A549 (cell line): ENCODE measurements at regions not wholly inside any gene's neighbourhood (a gene's known extent, or its start where the extent isn't known, plus 50 kb on each side); places are given as distances from the start of the nearest gene placed in this dataset.
A peak's percentile ranks its signal among the peaks of the same experiment; 100 is the strongest.

Experiments
- ATAC-seq, 2 experiments: fragments of 200-7000 bp in 1 of 2; fragments of >200 bp in 1 of 2; cut with Nextera tagmentation in 1 of 2; cut with Tn5 transposase in 1 of 2; 3 replicates each; pipeline versions ENCODE4 v1.8.0 to v1.9.1; 2018 to 2020; ENCODE audit warnings: mild to moderate bottlenecking in 1 of 2, moderate library complexity in 1 of 2
- CTCF ChIA-PET: fragments of 300-600 bp; sonication (Branson Sonifier 250); formaldehyde crosslinking; extraction: SDS; loops from one replicate; lab custom pipeline; 2021; ENCODE audit warnings: antibody characterized with exemption, inconsistent platforms; lab: Yijun Ruan, JAX
- POLR2A ChIA-PET: fragments of 350-600 bp; formaldehyde crosslinking; extraction: SDS; loops from one replicate; lab custom pipeline; 2021; ENCODE audit warnings: antibody characterized with exemption, inconsistent platforms; lab: Yijun Ruan, JAX
- DNase-seq, 2 experiments: peaks; one replicate each; pipeline versions ENCODE4 v3.0.0 to v3.0.0-alpha.2; 2011 to 2016; ENCODE audit warnings: low read depth in 1 of 2, low spot score in 1 of 2
- FAIRE-seq: peaks from 2 replicates; lab custom pipeline; 2011; peaks lifted over from hg19 to GRCh38; lab: Jason Lieb, UNC
- H3K27ac ChIP-seq, 2 experiments: fragments of >200 bp; sonication (Bioruptor Twin); formaldehyde crosslinking; 3 replicates each; pipeline ENCODE4 v1.5.1; 2016 to 2017
- H3K4me1 ChIP-seq: fragments of >200 bp; sonication (Bioruptor Twin); formaldehyde crosslinking; 3 replicates; pipeline ENCODE4 v1.6.1; 2016
- H3K4me2 ChIP-seq: fragments of >200 bp; sonication (Bioruptor Twin); formaldehyde crosslinking; 3 replicates; pipeline ENCODE4 v1.6.1; 2016
- H3K4me3 ChIP-seq: fragments of >200 bp; sonication (Bioruptor Twin); formaldehyde crosslinking; 3 replicates; pipeline ENCODE4 v1.5.1; 2016
- H3K9me3 ChIP-seq: fragments of >200 bp; sonication (Bioruptor Twin); formaldehyde crosslinking; 3 replicates; pipeline ENCODE4 v1.6.1; 2016
- BCL3 ChIP-seq: fragments of >200 bp; sonication (Bioruptor Twin); formaldehyde crosslinking; IDR thresholded peaks from 3 replicates; pipeline ENCODE4 v1.6.1; 2016
- CBX2 ChIP-seq: fragments of 200-600 bp; sonication (generic); IDR thresholded peaks from 2 replicates; pipeline ENCODE4 v1.6.1; 2016; ENCODE audit warnings: low read depth, mild to moderate bottlenecking, borderline replicate concordance
- CEBPB ChIP-seq, 2 experiments: fragments of >200 bp in 1 of 2; sonication (Bioruptor Twin) in 1 of 2; formaldehyde crosslinking in 1 of 2; IDR thresholded peaks; 2 replicates each; pipeline ENCODE4 v1.6.1; 2012 to 2016
- CTCF ChIP-seq: fragments of >200 bp; sonication (Bioruptor Twin); formaldehyde crosslinking; IDR thresholded peaks from 3 replicates; pipeline ENCODE4 v1.5.1; 2016
- EP300 ChIP-seq, 2 experiments: fragments of >200 bp; sonication (Bioruptor Twin); formaldehyde crosslinking; IDR thresholded peaks; 2 replicates in 1 of 2; 3 replicates in 1 of 2; pipeline ENCODE4 v1.6.1; 2016 to 2017
- FOSL2 ChIP-seq, 2 experiments: fragments of 450-650 bp in 1 of 2; fragments of >200 bp in 1 of 2; sonication (Bioruptor Twin) in 1 of 2; formaldehyde crosslinking; IDR thresholded peaks; 2 replicates each; pipeline versions ENCODE4 v1.5.0 to v1.6.1; 2016 to 2020; ENCODE audit warnings: mild to moderate bottlenecking in 1 of 2, moderate library complexity in 1 of 2
- GATA3 ChIP-seq: IDR thresholded peaks from 2 replicates; pipeline ENCODE4 v1.6.1; 2012; ENCODE audit warnings: borderline replicate concordance
- HEYL ChIP-seq: fragments of 250-450 bp; sonication (Bioruptor Pico); IDR thresholded peaks from 2 replicates; pipeline ENCODE4 v1.8.0; 2021; ENCODE audit warnings: mild to moderate bottlenecking, moderate library complexity
- MAX ChIP-seq: IDR thresholded peaks from 2 replicates; pipeline ENCODE4 v1.6.1; 2012
- NFE2L2 ChIP-seq: fragments of 150-350 bp; conservative IDR thresholded peaks from 2 replicates; pipeline ENCODE4 v1.6.1; 2014; ENCODE audit warnings: low read length
- SMC3 ChIP-seq: fragments of >200 bp; sonication (Bioruptor Twin); formaldehyde crosslinking; IDR thresholded peaks from 3 replicates; pipeline ENCODE4 v1.6.1; 2018; ENCODE audit warnings: inconsistent platforms
- TFCP2L1 ChIP-seq: fragments of 250-450 bp; sonication (Bioruptor Pico); IDR thresholded peaks from 2 replicates; pipeline ENCODE4 v1.5.0; 2021; ENCODE audit warnings: mild to moderate bottlenecking
- USF2 ChIP-seq: fragments of 450-650 bp; IDR thresholded peaks from 2 replicates; pipeline ENCODE4 v1.6.1; 2014; ENCODE audit warnings: antibody characterized with exemption
- ZFP36 ChIP-seq: fragments of 450-650 bp; IDR thresholded peaks from 2 replicates; pipeline ENCODE4 v1.6.1; 2014; ENCODE audit warnings: borderline replicate concordance; ENCODE audit not compliant: partially characterized antibody
- WGBS: methylation state at CpG from one replicate; pipeline ENCODE4 v1.1.6; 2017; ENCODE audit errors: missing lambda C conversion rate; 5-methylcytosine and 5-hydroxymethylcytosine counted together

- peak; percentile 80; the same call in 1 of the 2 replicates for TF ChIP-seq GATA3
- no peak for TF ChIP-seq CBX2
- peak; percentile 53 to 58; a peak in 2 of 5 replicates for TF ChIP-seq EP300 (IDR thresholded peaks at IDR 0.05)
- TF ChIP-seq MAX, result peak; percentile 80
These were observed 257.9 kb downstream of the UACA start (continued) for GRCh38 chr15:70505411-70505919.

- CTCF ChIA-PET, result interaction anchor here (0.6 to 20.4 kb wide), 24 partner anchors 8 to 1482 kb away, joined by 3 to 228 read pairs (median 5); partner anchors contain the start of gene TLE3
- peaks cover 67% of the 10 kb centered on the region for H3K4me1 ChIP-seq
- H3K9me3 ChIP-seq, result peaks cover 13% of the 10 kb centered on the region
- DNase-seq (no peak), FAIRE-seq (no peak), ATAC-seq (no peak)
- POLR2A ChIA-PET, result interaction anchor here (0.7 to 2.2 kb wide), 6 partner anchors 8 to 1042 kb away, joined by 3 to 18 read pairs (median 4); no protein-coding TSS in a partner anchor
- 44% methylated on average over 9 of the region's 12 CpGs for WGBS
- TF ChIP-seq SMC3 (no peak), CTCF (peak; percentile 16; the same call in 1 of the 3 replicates)
- H3K27ac ChIP-seq, result peak overlapping the region; percentile 93 to 96
- no peak overlapping the region for H3K4me3 ChIP-seq
- peak overlapping the region; percentile 95 for H3K4me2 ChIP-seq
These were observed 258.4 kb downstream of the UACA start for GRCh38 chr15:70504988-70505387.

GRCh38 chr15:70504299-70504951 is 258.9 kb downstream of the UACA start:
- Histone ChIP-seq H3K4me2 (peak overlapping the region; percentile 95), H3K9me3 (peaks cover 8% of the 10 kb centered on the region), H3K27ac (peak overlapping the region; percentile 93 to 96), H3K4me3 (no peak overlapping the region), H3K4me1 (peaks cover 62% of the 10 kb centered on the region)
- DNase-seq (peak in 1 of 2 experiments; percentile 73), FAIRE-seq (no peak), ATAC-seq (no peak)
- no peak for TF ChIP-seq NFE2L2
- no peak for TF ChIP-seq ZFP36
- peak; percentile 32; the same call in 1 of the 2 replicates for TF ChIP-seq MAX
- TF ChIP-seq TFCP2L1, result no peak
- TF ChIP-seq HEYL (CRISPR knock-in tag), result peak; percentile 28; the same call in 1 of the 2 replicates
- TF ChIP-seq BCL3, result no peak
- TF ChIP-seq FOSL2 (IDR thresholded peaks at IDR 0.05), result no peak
- TF ChIP-seq FOSL2 (CRISPR knock-in tag; IDR thresholded peaks at IDR 0.05), result peak; percentile 2; the same call in 1 of the 2 replicates
- TF ChIP-seq USF2, result peak; percentile 56; the same call in 1 of the 2 replicates
- TF ChIP-seq CEBPB (IDR thresholded peaks at IDR 0.05), result no peak
- CTCF ChIA-PET, result interaction anchor here (0.6 to 20.4 kb wide), 21 partner anchors 7 to 1481 kb away, joined by 3 to 228 read pairs (median 5); partner anchors contain the start of gene TLE3
- POLR2A ChIA-PET, result interaction anchor here (0.8 to 2.2 kb wide), 5 partner anchors 9 to 1042 kb away, joined by 3 to 18 read pairs (median 5); no protein-coding TSS in a partner anchor
- 19% methylated on average over 5 of the region's 9 CpGs for WGBS
